PFSK-1 (cell line): ENCODE measurements at regions not wholly inside any gene's neighbourhood (a gene's known extent, or its start where the extent isn't known, plus 50 kb on each side); places are given as distances from the start of the nearest gene placed in this dataset.

Source experiments
- POLR2AphosphoS5 ChIP-seq: IDR thresholded peaks from 2 replicates; pipeline ENCODE4 v1.6.1; 2012; ENCODE audit warnings: low read depth, mild to moderate bottlenecking, control low read depth, low read length, moderate library complexity
- REST ChIP-seq, 2 experiments: IDR thresholded peaks; 2 replicates each; pipeline versions ENCODE4 v1.6.1 to v1.8.0; 2011 to 2012; ENCODE audit warnings: low read depth in 2 of 2, low read length in 2 of 2, control low read depth in 1 of 2, inconsistent platforms in 1 of 2, mild to moderate bottlenecking in 1 of 2, moderate library complexity in 1 of 2; ENCODE audit not compliant: insufficient read depth in 1 of 2
- SIN3A ChIP-seq: IDR thresholded peaks from 2 replicates; pipeline ENCODE4 v1.6.1; 2012; ENCODE audit warnings: mild to moderate bottlenecking, low read length, moderate library complexity, borderline replicate concordance; ENCODE audit not compliant: insufficient read depth
- TAF1 ChIP-seq: IDR thresholded peaks from 2 replicates; pipeline ENCODE4 v1.6.1; 2012; ENCODE audit warnings: low read length, control low read depth, borderline replicate concordance; ENCODE audit not compliant: insufficient read depth

DNA sequence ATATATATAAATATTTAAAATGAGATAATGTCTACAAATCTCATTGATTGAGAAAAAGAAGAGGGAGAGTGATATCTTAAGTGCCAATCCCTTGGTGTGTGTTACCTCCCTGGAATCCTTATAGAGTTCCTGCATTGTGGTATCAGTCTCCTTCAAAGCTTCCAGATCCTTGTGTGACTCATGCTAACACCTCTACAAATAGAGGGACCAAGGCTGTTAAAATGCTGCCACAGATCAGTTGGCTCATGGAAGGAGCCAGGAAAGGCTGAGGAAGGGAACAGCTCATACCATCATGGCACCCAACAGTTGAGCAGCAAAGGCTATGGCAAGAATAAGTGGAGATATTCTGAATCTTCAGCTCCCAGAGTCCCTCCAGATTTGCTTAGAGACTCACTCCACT is 163.6 kb upstream of the ISX start:
- no peak for TF ChIP-seq POLR2AphosphoS5
- no peak for TF ChIP-seq REST (IDR thresholded peaks at IDR 0.05; ENCODE audit: insufficient read depth in 1 of 2, low read depth in 2 of 2, low read length in 2 of 2)
- TF ChIP-seq SIN3A = no peak
- TF ChIP-seq TAF1 = no peak
